Activated CD4-positive, alpha-beta T cell treated with anti-CD3 and anti-CD28 coated beads for 36 hours (primary cell): ENCODE measurements at regions not wholly inside any gene's neighbourhood (a gene's known extent, or its start where the extent isn't known, plus 50 kb on each side); places are given as distances from the start of the nearest gene placed in this dataset.
"Not testable (repeated sequence)": the region's sequence is repeated elsewhere in the genome, so short reads cannot be mapped to it uniquely, and the experiment has no call there.

Experiments
- ATAC-seq: fragments of 200-7000 bp; cut with Tn5 transposase; one replicate; pipeline ENCODE4 v1.10.0; 2021; ENCODE audit warnings: mild to moderate bottlenecking, moderate library complexity
- CTCF ChIA-PET: fragments of 350-600 bp; sonication (Branson Sonifier 250); formaldehyde crosslinking; loops from one replicate; lab custom pipeline; 2021; ENCODE audit warnings: antibody characterized with exemption; lab: Charles Lee
- POLR2A ChIA-PET: fragments of 350-600 bp; sonication (Branson Sonifier 250); formaldehyde crosslinking; loops from one replicate; lab custom pipeline; 2021; ENCODE audit warnings: antibody characterized with exemption, inconsistent platforms; lab: Charles Lee
- DNase-seq: peaks from one replicate; pipeline ENCODE4 v3.0.0-alpha.2; 2020
- H3K27ac Mint-ChIP-seq: one replicate; pipeline ENCODE4 v1.8.0; 2021; ENCODE audit warnings: mixed read lengths
- H3K27me3 Mint-ChIP-seq: one replicate; pipeline ENCODE4 v1.8.0; 2021; ENCODE audit warnings: mixed read lengths
- H3K36me3 Mint-ChIP-seq: one replicate; pipeline ENCODE4 v1.8.0; 2021; ENCODE audit warnings: low read depth, mixed read lengths
- H3K4me1 Mint-ChIP-seq: one replicate; pipeline ENCODE4 v1.8.0; 2021; ENCODE audit warnings: mixed read lengths
- H3K4me3 Mint-ChIP-seq: one replicate; pipeline ENCODE4 v1.8.0; 2021; ENCODE audit warnings: mild to moderate bottlenecking, moderate library complexity, mixed read lengths
- H3K9me3 Mint-ChIP-seq: one replicate; pipeline ENCODE4 v1.8.0; 2021; ENCODE audit warnings: low read depth, mixed read lengths
- intact Hi-C, 2 experiments: fragments of 100-400 bp; cut with DNase I in 1 of 2; cut with micrococcal nuclease in 1 of 2; formaldehyde crosslinking; loops; one replicate each; pipeline versions ENCODE4 v1.14.2 to v1.15.1; 2022 to 2024; cut with DNase I, micrococcal nuclease

DNA sequence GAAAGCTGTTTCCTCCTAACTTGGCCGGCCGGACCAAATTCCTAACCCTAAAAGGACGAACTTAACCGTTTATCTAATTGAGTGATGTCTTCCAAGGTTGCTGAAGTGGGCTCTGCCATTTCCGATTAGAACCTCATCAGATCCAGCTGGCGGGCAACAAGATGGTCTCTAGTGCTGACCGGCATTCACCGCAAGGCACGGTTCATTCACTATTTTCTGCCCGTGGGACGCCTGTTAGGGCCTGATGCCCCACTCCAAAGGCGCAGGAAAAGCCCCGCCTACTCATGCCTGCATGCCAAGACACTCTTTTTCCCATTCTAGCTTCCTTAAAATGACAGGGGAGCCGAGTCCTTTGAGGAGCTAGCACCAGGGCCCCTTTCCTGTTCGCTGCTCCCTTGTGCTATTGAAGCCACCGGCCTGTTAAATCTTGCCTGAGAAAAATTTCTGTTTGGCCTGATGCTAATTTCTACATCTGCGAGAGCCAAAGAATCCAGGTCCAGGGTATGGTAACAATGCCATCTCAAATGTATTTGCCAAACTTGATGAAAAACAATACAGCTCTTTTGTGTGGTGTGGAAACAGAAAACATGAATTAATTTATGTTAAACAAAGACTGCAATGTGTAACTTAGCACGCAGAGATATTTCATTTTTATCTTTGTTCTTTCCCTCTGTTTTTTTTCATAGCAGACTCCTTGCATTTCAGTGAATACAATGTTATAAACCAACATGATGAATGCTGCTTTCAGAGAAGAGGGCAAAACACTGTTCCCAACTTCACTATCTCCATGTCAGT lies 1071.2 kb upstream of the USP15 start:
- Mint-ChIP-seq H3K27ac (no peak overlapping the region), H3K36me3 (no peaks in the 10 kb centered on the region), H3K27me3 (no peaks in the 10 kb centered on the region), H3K4me3 (no peak overlapping the region), H3K9me3 (peaks cover 5% of the 10 kb centered on the region), H3K4me1 (no peaks in the 10 kb centered on the region)
- no peak for DNase-seq
- intact Hi-C loops: no loop called here
- no peak for ATAC-seq
- CTCF ChIA-PET: no interaction called here
- POLR2A ChIA-PET: no interaction called here

DNA sequence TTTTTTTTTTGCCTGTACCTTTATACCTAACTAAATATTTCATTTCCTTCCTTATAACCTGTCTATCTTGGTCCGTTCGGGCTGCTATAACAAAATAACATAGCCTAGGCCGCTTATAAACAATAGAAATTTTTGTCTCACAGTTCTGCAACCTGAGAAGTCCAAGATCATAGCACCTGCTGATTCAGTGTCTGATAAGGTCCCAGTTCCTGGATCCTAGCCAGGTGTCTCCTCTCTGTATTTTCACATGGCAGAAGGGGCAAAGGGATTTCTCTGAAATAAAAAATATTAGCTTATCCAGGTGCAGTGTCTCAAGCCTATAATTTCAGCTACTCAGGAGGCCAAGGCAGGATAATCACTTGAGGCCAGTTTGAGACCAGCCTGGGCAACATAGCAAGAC lies 1046.6 kb upstream of the USP15 start:
- no peaks in the 10 kb centered on the region for H3K27me3 Mint-ChIP-seq
- intact Hi-C loops: no loop called here
- POLR2A ChIA-PET: no interaction called here
- DNase-seq: no peak
- no peaks in the 10 kb centered on the region for H3K36me3 Mint-ChIP-seq
- H3K9me3 Mint-ChIP-seq: peaks cover 7% of the 10 kb centered on the region
- CTCF ChIA-PET: no interaction called here
- H3K4me1 Mint-ChIP-seq: no peaks in the 10 kb centered on the region
- no peak overlapping the region for H3K4me3 Mint-ChIP-seq
- no peak overlapping the region for H3K27ac Mint-ChIP-seq
- ATAC-seq: no peak

DNA sequence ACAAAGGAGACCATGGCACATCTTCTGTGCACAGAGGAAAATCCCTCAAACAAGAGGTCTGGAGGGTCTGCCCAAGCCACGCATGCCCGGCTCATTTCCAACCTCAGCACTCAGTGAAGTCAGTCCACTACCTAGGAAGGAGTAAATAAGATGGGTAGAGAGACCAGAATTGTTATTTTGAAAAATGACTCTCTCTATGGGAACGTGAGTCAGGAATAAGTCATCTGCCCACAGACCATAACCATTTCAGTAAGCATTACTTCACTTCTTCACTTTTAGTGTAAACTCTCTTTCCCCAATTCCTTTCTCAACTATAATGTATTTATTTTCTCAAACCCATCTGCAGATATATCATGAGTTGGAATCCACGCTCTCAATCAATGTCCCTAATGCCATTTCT lies 1039.9 kb upstream of the USP15 start:
- POLR2A ChIA-PET: no interaction called here
- Mint-ChIP-seq H3K9me3 (peaks cover 5% of the 10 kb centered on the region), H3K4me3 (no peak overlapping the region), H3K27me3 (no peaks in the 10 kb centered on the region), H3K27ac (no peak overlapping the region), H3K4me1 (no peaks in the 10 kb centered on the region), H3K36me3 (no peaks in the 10 kb centered on the region)
- no peak for ATAC-seq
- CTCF ChIA-PET: no interaction called here
- DNase-seq: no peak
- intact Hi-C loops: no loop called here

DNA sequence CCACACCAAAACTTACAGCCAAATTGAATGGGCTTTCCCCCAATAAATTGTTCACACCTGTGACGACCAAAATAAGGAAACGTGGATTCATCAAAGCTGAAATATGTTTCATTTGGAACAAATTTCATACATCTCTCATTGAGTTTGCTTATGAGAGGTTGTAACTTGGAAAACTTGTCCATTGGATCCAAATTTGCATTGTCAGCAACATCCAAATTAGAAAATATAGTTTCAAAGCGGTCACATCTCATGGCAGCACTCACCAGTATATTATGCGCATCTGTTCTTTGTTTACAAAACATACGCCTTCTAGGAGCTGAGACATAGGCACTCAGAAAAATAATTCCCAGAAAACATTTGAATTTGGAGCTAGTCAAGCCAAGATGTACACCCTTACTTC lies 1028.2 kb upstream of the USP15 start:
- POLR2A ChIA-PET: no interaction called here
- Mint-ChIP-seq H3K4me1 (no peaks in the 10 kb centered on the region), H3K27ac (no peak overlapping the region), H3K27me3 (no peaks in the 10 kb centered on the region), H3K4me3 (no peak overlapping the region), H3K36me3 (no peaks in the 10 kb centered on the region), H3K9me3 (peaks cover 14% of the 10 kb centered on the region)
- CTCF ChIA-PET: no interaction called here
- intact Hi-C loops: no loop called here
- DNase-seq: no peak
- ATAC-seq: no peak

DNA sequence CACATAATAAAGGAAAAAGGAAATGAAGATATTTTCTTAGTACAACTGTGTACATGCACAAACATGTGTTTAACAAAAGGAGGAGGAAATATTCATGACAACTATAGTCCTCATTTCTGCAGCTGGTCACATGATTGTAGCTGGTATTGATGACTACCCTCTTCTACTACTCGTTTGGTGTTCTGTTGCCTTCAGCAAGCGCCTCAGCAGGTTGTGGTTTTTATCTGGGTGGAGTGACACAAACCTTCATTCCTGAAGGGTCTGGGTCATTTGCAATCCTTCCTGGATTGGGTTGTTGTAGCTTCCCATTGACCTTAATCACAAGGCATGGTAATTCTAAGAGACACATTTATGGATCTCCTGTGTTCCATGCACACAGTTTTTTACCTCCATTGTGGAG lies 1009.9 kb upstream of the USP15 start:
- DNase-seq: no peak
- POLR2A ChIA-PET: no interaction called here
- Mint-ChIP-seq H3K36me3 (no peaks in the 10 kb centered on the region), H3K27me3 (no peaks in the 10 kb centered on the region), H3K4me1 (no peaks in the 10 kb centered on the region), H3K4me3 (no peak overlapping the region), H3K27ac (no peak overlapping the region), H3K9me3 (peaks cover 5% of the 10 kb centered on the region)
- CTCF ChIA-PET: no interaction called here
- intact Hi-C loops: no loop called here
- ATAC-seq: no peak

DNA sequence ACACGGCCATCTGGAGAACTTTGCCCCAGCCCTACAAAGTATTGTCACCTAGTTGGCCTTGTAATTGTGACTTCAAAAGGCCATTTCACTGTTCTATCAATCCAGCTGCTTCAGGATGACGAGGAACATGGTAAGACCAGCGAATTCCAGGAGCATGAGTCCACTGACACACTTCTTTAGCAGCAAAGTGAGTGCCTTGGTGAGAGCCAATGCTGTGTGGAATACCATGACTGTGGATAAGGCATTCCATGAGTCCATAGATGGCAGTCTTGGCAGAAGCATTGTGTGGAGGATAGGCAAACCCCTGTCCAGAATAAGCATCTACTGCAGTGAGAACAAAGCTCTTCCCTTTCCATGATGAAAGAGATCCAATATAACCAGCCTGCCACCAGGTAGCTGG lies 1009.1 kb upstream of the USP15 start:
- POLR2A ChIA-PET: no interaction called here
- Mint-ChIP-seq H3K36me3 (no peaks in the 10 kb centered on the region), H3K27ac (no peak overlapping the region), H3K27me3 (no peaks in the 10 kb centered on the region), H3K4me3 (no peak overlapping the region), H3K9me3 (peaks cover 5% of the 10 kb centered on the region), H3K4me1 (no peaks in the 10 kb centered on the region)
- CTCF ChIA-PET: no interaction called here
- intact Hi-C loops: no loop called here
- DNase-seq: no peak
- ATAC-seq: no peak

DNA sequence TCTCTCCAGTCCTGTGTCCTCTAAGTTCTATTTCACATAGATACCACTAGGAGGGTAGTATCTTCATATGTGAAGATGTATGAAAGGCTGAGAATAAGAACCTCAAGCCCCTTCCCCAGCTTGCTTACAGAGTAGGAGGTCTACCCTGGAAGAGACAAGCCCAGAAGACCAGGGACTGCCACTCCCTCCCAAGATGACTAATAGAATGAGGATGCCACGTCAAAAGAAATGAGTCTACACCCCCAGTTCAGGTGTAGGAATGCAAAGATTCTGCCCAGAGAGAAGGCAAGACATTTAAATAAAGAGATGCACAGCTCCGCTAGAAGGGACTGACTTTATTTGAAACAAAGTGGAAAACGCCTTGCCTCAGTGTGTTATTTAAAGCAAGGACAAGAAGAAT lies 1006.0 kb upstream of the USP15 start:
- no peak overlapping the region for H3K4me3 Mint-ChIP-seq
- H3K9me3 Mint-ChIP-seq: peaks cover 2% of the 10 kb centered on the region
- H3K4me1 Mint-ChIP-seq: no peaks in the 10 kb centered on the region
- H3K27ac Mint-ChIP-seq: no peak overlapping the region
- intact Hi-C loops: no loop called here
- ATAC-seq: no peak
- CTCF ChIA-PET: no interaction called here
- POLR2A ChIA-PET: no interaction called here
- H3K36me3 Mint-ChIP-seq: no peaks in the 10 kb centered on the region
- DNase-seq: no peak
- H3K27me3 Mint-ChIP-seq: no peaks in the 10 kb centered on the region

DNA sequence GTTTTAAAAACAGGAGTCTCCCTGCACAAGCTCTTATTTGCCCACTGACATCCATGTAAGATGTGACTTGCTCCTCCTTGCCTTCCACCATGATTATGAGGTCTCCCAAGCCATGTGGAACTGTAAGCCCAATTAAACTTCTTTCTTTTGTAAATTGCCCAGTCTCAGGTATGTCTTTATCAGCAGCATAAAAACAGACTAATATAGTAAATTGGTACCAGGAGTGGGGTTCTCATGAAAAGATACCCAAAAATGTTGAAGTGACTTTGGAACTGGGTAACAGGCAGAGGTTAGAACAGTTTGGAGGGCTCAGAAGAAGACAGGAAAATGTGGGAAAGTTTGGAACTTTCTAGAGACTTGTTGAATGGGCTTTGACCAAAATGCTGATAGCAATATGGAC lies 995.9 kb upstream of the USP15 start:
- H3K4me1 Mint-ChIP-seq, DNase-seq, ATAC-seq, H3K36me3 Mint-ChIP-seq, POLR2A ChIA-PET, H3K27me3 Mint-ChIP-seq, CTCF ChIA-PET, intact Hi-C loops, H3K4me3 Mint-ChIP-seq, H3K27ac Mint-ChIP-seq: not testable (repeated sequence)
- H3K9me3 Mint-ChIP-seq: peaks cover 18% of the 10 kb centered on the region

DNA sequence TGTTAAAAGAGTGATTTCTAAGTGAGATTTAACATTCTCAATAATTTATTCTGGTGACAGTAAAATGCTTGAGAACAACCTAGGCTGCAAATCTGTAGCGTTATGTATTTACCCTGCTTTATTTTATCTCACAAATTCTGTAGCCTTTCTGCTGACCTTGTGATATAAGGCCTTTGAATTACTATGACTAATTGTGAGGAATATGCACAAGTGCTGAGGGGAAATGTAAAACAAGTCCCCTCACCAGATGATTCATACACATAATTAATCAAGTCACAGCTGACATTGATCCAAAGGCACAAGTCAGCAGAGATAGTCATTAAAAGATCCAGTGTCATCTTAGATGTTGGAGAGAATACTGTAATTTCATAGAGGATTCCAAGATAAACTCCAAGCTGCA lies 992.7 kb upstream of the USP15 start:
- H3K4me3 Mint-ChIP-seq: no peak overlapping the region
- no peak overlapping the region for H3K27ac Mint-ChIP-seq
- no peaks in the 10 kb centered on the region for H3K4me1 Mint-ChIP-seq
- DNase-seq (no peak), ATAC-seq (no peak)
- H3K9me3 Mint-ChIP-seq: peaks cover 21% of the 10 kb centered on the region
- CTCF ChIA-PET: no interaction called here
- POLR2A ChIA-PET: no interaction called here
- intact Hi-C loops: no loop called here
- no peaks in the 10 kb centered on the region for H3K27me3 Mint-ChIP-seq
- no peaks in the 10 kb centered on the region for H3K36me3 Mint-ChIP-seq

DNA sequence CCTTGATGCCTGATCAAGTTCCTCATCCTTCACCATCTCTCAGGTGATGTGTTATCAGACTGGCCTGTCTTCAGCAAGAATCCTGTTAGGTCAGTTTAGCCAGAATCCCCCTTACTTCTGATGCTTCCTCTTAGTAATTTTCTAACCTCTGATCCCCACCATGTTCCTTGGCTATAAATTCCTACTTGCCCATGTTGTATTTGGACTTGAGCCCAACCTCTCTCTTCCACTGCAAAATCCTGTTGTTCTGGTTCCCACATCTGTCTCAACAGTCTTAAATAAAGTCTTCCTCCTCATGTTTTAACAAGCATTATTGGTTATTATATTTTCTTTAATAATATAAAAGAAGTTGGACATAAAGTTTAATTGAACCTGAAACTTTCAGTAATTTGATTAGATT lies 987.8 kb upstream of the USP15 start:
- intact Hi-C loops: no loop called here
- Mint-ChIP-seq H3K36me3 (no peaks in the 10 kb centered on the region), H3K9me3 (peaks cover 6% of the 10 kb centered on the region), H3K4me1 (no peaks in the 10 kb centered on the region), H3K27me3 (no peaks in the 10 kb centered on the region), H3K4me3 (no peak overlapping the region), H3K27ac (no peak overlapping the region)
- POLR2A ChIA-PET: no interaction called here
- DNase-seq: no peak
- no peak for ATAC-seq
- CTCF ChIA-PET: no interaction called here

DNA sequence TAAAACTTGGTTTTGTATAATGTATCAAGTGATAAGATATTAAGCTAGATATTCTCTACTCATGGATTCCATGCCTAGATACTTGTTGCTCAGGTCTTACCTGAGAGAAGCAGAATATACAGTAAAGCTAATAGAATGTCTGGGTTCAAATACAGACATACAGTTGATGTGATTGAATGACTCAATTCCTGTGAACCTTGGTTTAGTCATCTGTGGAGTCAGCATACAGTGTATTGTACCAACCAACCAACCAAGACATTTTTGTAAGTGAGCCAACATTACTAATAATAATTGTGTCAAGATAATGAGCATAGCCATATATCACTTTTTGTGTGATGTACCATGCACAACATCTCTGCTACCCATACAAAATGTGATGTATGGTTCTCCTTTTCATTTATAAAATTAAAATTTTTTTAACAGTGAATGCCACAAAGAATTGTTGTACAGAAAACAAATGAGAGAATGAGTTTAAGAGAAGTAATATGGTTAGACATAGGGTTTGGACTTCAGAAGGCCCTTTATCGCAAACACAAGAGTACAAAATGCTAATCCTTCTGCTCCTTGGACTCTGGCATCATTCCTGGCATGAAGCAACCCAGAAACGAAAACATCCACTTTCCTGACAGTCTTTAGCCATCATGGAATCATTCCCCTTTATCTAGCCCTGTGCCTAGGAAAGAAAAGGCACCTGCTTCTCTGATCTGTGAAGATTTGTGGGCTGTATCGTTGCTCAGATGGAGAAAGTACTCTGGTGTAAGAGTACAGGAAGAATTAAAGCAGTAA lies 977.2 kb upstream of the USP15 start:
- intact Hi-C loops: no loop called here
- Mint-ChIP-seq H3K4me3 (no peak overlapping the region), H3K36me3 (no peaks in the 10 kb centered on the region), H3K27ac (no peak overlapping the region), H3K27me3 (no peaks in the 10 kb centered on the region), H3K4me1 (no peaks in the 10 kb centered on the region), H3K9me3 (peaks cover 10% of the 10 kb centered on the region)
- ATAC-seq: no peak
- DNase-seq: no peak
- CTCF ChIA-PET: no interaction called here
- POLR2A ChIA-PET: interaction anchor here (0.7 kb wide), 1 partner anchor 840 kb away, joined by 3 read pairs; no protein-coding TSS in a partner anchor

DNA sequence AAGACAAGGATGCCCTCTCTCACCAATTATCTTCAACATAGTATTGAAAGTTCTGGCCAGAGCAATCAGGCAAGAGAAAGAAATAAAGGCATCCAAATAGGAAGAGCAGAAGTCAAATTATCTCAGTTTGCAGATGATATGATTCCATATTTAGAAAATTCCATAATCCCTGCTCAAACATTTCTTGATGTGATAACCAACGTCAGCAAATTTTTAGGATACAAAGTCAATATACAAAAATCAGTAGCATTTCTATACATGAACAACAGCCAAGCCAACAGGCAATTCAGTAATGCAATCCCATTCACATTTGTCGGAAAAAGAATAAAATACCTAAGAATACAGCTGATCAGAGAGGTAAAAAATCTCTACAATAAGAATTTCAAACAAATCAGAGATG lies 969.7 kb upstream of the USP15 start:
- no peaks in the 10 kb centered on the region for H3K27me3 Mint-ChIP-seq
- POLR2A ChIA-PET: no interaction called here

More for the DNA sequence above, 969.7 kb upstream of the USP15 start:
- intact Hi-C loops: no loop called here
- ATAC-seq (no peak), DNase-seq (no peak)
- H3K9me3 Mint-ChIP-seq: peaks cover 16% of the 10 kb centered on the region
- CTCF ChIA-PET: no interaction called here
- H3K4me1 Mint-ChIP-seq: no peaks in the 10 kb centered on the region
- no peak overlapping the region for H3K27ac Mint-ChIP-seq
- H3K4me3 Mint-ChIP-seq: no peak overlapping the region
- H3K36me3 Mint-ChIP-seq: no peaks in the 10 kb centered on the region
